CD4-positive, alpha-beta T cell treated with Interleukin-17A for 1 hour (primary cell): ENCODE measurements at regions not wholly inside any gene's neighbourhood (a gene's known extent, or its start where the extent isn't known, plus 50 kb on each side); places are given as distances from the start of the nearest gene placed in this dataset.
A peak's percentile ranks its signal among the peaks of the same experiment; 100 is the strongest.
"Not testable (repeated sequence)": the region's sequence is repeated elsewhere in the genome, so short reads cannot be mapped to it uniquely, and the experiment has no call there.

Source experiments
- DNase-seq: peaks from one replicate; pipeline ENCODE4 v3.0.0-alpha.2; 2020

- DNase-seq = not testable (repeated sequence)
These were observed 113.1 kb upstream of the AKAP13 start for GRCh38 chr15:85267158-85267857.

- DNase-seq = no peak
These were observed 105.9 kb upstream of the AKAP13 start for GRCh38 chr15:85274315-85275050.

- DNase-seq = no peak
These were observed 103.9 kb upstream of the AKAP13 start for GRCh38 chr15:85276508-85276907.

GRCh38 chr15:85276921-85277320 lies 103.5 kb upstream of the AKAP13 start:
- DNase-seq = no peak

GRCh38 chr15:85277847-85278370 lies 102.5 kb upstream of the AKAP13 start:
- no peak for DNase-seq

GRCh38 chr15:85280203-85280602 lies 100.2 kb upstream of the AKAP13 start:
- DNase-seq = no peak

- DNase-seq = no peak
These were observed 99.0 kb upstream of the AKAP13 start for GRCh38 chr15:85281293-85281882.

GRCh38 chr15:85282504-85283115 lies 97.8 kb upstream of the AKAP13 start:
- no peak for DNase-seq

- DNase-seq = not testable (repeated sequence)
These were observed 96.6 kb upstream of the AKAP13 start for GRCh38 chr15:85283815-85284214.

GRCh38 chr15:85284497-85284896 lies 95.9 kb upstream of the AKAP13 start:
- no peak for DNase-seq

GRCh38 chr15:85289677-85290365 lies 90.6 kb upstream of the AKAP13 start:
- peak; percentile 35 for DNase-seq

GRCh38 chr15:85292583-85292982 lies 87.8 kb upstream of the AKAP13 start:
- not testable (repeated sequence) for DNase-seq

- peak; percentile 84 for DNase-seq
These were observed 83.6 kb upstream of the AKAP13 start for GRCh38 chr15:85296615-85297402.

- DNase-seq = no peak
These were observed 82.9 kb upstream of the AKAP13 start for GRCh38 chr15:85297537-85297936.

GRCh38 chr15:85298366-85298765 lies 82.0 kb upstream of the AKAP13 start:
- no peak for DNase-seq

- DNase-seq = no peak
These were observed 81.5 kb upstream of the AKAP13 start for GRCh38 chr15:85298941-85299340.

GRCh38 chr15:85302271-85302670 lies 78.1 kb upstream of the AKAP13 start:
- DNase-seq = no peak

- DNase-seq = no peak
These were observed 75.4 kb upstream of the AKAP13 start for GRCh38 chr15:85305050-85305449.

- DNase-seq = no peak
These were observed 73.3 kb upstream of the AKAP13 start for GRCh38 chr15:85306946-85307686.

GRCh38 chr15:85307687-85308045 lies 72.7 kb upstream of the AKAP13 start:
- no peak for DNase-seq

- no peak for DNase-seq
These were observed 68.8 kb upstream of the AKAP13 start for GRCh38 chr15:85311647-85312046.
